NCI-H1930 (cell line): ENCODE measurements at regions not wholly inside any gene's neighbourhood (a gene's known extent, or its start where the extent isn't known, plus 50 kb on each side); places are given as distances from the start of the nearest gene placed in this dataset.
A peak's percentile ranks its signal among the peaks of the same experiment; 100 is the strongest.
"Not testable (repeated sequence)": the region's sequence is repeated elsewhere in the genome, so short reads cannot be mapped to it uniquely, and the experiment has no call there.

Source experiments
- DNase-seq, 2 experiments: peaks; one replicate each; lab custom pipeline; 2025; lab: John Stamatoyannopoulos, UW

DNA sequence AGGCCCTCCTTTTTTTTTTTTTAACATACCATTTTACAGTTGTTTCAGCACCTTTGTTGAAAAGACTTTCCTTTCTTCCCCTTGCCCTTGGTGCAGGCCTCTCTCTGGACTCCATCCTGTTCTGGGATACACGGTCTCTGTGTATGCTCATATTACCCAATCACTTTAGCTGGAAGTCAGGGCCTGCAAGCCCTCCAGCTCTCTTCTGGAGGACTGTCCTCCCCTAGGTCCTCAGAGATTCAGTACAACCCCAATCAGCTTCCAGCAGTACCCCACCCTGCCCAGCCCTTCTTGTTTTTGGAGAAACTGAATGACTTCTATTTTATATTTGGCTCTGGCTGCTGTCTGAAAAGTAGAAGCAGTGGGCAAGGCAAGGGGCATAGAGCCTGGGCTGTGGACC, 270.8 kb downstream of the KLF13 start:
- DNase-seq = no peak

DNA sequence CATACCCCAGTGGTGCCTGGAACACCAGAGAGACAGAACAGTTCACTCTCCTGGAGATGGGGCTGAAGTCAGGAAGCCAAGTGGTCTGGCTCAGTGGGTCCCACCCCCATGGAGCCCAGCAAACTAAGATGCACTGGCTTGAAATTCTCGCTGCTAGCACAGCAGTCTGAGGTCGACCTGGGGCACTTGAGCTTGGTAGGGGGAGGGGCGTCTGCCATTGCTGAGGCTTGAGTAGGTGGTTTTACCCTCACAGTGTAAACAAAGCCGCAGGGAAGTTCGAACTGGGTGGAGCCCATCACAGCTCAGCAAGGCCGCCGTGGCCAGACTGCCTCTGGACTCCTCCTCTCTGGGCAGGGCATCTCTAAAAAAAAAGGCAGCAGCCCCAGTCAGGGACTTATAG, 272.0 kb downstream of the KLF13 start:
- DNase-seq = no peak

DNA sequence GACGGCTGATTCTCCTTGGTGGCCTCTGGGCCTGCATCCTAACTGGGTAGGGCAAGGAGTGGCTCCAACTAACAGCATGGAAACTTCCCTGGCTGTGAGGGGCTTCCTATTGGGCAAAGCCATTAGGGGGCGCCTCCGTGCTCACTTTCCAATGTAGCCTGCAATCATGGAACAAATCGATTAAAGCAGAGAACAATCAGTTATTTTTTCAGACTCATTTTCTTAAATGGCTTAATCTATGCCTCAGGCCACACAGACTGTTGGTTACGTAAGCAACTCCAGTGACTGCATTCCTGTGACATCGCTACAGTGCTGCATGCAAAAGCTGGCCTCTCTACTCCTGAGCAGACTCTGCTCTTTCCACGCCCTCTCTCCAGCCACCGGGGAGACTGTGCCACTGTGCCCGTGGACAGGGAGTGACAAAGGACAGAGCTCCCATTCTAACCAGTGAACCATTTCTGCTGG, 278.9 kb downstream of the KLF13 start:
- DNase-seq = peak in 1 of 2 experiments; percentile 0

DNA sequence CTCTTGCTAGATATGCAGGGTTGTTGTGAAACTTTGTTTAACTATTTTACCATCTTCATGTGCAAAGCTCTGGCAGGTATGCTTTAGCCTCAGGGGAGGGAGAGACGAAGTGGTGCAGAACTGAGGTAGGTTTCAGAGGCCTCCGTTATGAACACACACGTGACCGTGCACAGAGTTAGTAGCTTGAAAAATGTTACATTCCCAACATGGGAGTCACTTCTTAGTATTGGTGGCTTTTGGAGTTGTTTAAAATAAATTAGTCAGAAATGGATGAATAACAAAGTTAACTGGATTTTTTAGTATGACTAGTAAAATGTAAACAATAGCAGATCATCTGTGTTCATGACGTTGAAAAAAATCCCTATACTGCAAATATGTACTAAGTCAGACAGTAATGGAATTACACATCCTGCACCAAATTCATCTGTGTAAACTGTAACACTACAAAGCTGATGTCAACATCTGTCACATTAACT, 279.6 kb downstream of the KLF13 start:
- no peak for DNase-seq

DNA sequence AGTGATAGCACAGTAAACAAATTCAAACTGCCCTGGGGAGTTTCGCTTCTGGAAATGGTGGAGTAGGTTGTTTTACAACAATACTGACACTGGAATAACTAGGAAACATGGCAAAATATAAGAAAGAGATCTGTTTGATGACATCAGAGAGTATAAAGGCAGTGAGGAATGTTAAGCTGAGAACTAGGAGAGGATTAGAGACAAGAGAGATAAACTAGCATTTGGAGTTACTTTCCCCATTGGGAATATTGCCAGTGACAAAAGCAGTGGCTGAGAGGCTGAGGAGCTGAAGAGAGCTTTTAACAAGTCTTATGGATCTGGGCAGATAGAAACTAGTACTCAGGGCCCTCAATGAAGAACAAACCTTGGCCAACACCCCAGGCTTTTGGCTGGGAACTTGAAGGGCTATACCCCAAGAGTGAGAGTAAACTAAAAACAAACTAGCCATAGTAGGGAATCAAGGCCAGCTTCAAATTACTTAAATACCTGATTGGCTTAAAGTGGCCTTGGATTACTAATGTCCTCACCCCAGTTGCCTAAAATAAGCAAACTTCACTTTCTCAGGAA, 280.4 kb downstream of the KLF13 start:
- no peak for DNase-seq

DNA sequence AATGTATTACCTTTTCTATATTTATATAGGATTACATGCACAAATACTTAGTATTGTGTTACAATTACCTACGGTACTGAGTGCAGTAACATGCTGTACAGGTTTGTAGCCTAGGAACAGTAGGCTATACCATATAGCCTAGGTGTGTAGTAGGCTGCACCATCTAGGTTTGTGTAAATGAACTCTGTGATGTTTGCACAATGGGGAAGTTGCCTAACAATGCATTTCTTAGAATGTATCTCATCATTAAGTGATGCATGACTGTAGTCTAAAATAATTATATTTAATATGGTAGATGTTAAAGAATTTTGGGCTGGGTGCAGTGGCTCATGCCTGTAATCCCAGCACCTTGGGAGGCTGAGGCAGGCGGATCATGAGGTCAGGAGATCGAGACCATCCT, 281.0 kb downstream of the KLF13 start:
- DNase-seq = no peak

DNA sequence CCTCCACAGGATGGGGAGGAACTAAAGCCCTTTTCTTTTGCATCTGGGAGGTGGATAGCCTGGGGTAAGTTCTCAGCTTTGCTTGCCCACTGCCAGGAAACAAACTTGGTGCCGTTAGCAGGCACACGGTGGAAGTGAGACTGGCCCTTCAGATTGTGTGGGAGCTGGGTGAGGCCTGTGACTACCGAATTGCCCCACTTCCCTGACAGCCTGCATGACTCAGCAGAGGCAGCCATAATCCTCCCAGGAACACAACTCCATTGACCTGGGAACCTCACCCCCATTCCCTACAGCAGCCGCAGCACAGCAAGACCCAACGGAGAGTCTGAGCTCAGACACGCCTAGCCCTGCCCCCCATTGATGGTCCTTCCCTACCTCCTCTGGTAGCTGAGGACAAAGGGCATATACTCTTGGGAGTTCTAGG, 282.6 kb downstream of the KLF13 start:
- no peak for DNase-seq

DNA sequence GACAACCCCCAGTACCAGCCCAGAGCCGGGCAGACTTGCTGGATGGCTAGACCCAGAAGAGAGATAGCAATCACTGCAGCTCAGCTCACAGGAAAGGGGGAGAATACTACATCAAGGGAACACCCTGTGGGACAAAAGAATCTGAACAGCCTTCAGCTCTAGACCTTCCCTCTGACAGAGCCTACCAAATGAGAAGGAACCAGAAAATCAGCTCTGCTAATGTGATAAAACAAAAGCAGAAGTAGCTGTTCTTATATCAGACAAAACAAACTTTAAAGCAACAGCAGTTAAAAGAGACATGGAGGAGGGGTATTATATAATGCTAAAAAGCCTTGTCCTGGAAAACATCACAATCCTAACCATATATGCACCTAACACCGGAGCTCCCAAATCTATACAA, 283.3 kb downstream of the KLF13 start:
- DNase-seq = no peak

DNA sequence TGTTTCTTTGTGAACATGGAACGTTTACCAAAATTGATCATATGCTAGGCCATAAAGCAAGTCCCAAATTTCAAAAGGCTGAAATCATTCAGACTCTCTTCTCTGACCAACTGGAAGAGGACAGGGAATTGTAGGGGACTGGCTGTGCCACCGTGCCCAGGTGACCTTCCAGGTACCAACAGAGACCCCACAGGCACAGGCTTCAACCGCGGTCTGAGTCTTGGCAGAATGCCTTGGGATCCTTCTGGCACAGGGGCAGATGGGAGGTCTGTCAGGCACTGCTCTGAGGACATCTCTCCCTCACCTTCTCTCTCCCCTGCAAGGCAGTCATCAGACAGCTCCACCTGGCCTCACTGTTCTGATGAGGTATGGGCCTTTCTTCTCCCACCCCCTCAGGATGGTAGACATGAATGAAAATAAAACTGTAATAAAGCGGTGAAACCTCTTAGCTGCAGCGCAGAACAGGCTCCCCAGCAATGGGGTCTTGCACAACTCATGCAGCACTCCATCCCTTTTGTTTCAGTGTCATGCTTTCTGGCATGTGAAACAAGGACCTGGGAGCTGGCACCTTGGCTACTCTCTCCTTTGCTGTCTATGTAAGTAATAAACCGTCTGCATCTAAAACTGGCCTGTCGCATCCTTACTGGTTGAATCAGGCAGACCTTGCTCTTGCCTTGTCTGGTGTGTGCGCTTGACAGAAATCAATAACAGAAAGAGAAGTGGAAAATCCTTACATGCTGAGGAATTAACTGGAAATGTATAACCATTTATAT, 289.2 kb downstream of the KLF13 start:
- DNase-seq = no peak

DNA sequence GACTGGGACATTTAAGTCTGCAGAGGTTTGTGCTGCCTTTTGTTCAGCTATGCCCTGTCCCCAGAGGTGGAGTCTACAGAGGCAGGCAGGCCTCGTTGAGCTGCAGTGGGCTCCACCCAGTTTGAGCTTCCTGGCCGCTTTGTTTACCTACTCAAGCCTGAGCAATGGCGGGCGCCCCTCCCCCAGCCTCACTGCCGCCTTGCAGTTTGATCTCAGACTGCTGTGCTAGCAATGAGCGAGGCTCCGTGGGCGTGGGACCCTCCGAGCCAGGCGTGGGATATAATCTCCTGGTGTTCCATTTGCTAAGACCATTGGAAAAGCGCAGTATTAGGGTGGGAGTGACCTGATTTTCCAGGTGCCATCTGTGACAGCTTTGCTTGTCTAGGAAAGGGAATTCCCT, 296.7 kb downstream of the KLF13 start:
- DNase-seq = not testable (repeated sequence)

DNA sequence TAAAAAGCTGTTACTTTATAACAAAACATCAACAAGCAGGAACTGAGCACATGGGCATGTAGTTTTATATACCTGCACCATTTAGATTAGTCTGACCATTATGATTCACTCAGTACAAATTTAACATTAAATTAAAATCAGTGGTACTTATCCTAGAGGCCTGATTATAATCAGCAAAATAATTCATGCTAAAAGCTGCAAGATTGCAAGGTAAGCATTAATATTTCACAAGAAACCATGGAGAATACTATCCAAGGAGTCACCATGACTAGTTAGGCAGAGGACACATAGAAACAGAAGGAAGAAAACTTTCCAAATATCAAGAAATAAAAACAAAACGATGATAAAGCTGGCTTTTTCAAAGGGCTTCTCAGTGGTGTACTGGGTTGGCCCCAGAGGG, 297.5 kb downstream of the KLF13 start:
- DNase-seq = not testable (repeated sequence)

DNA sequence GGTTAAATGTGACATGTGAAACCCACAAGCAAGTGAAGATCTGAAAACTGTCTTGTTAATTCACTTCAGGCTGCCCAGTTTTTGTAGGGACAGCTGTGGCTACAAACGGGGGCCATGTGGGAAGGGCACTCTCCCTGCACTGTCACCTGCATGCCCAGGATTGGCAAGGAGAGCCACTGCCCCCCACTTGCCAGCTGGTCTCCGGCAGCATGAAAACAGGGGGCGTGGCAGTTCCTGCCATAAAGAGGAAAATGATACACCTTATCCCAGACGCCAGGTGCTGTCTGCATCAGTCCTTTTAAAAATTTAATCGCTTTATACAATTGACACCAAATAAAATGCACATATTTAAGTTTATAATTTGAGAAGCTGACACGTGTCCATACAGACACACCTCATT, 309.1 kb downstream of the KLF13 start:
- not testable (repeated sequence) for DNase-seq

DNA sequence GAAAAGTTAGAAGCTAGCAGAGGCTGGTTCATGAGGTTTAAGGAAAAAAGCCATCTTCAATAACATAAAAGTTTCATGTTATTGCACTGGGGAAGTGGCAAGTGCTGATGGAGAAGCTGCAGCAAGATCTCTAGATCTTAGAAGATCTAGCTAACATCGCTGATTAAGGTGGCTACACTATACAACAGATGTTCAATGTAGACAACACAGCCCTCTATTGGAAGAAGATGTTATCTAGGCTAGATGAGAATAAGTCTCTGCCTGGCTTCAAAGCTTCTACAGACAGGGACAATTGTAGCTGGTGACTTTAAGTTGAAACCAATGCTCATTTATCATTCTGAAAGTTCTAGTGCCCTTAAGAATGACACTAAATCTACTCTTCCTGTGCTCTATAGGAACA, 310.3 kb downstream of the KLF13 start:
- not testable (repeated sequence) for DNase-seq

DNA sequence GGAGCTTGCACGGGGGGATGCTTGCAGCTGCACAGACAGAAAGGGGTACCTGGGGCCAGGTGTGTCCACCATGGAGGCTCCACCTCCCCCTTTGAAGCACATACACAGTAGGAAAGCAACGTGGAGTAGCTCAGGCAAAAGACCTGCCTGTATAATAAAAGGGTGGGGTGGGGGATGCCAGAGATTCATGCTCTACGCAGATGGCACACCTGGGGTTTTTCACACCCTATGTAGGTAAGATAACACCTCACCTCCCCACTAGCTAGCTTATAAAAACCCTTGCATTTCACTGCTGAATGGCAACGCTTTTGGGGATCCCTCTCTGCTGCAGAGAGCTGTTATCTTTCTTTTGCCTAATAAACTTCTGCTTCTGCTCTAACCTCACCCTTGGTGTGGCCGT, 317.3 kb downstream of the KLF13 start:
- DNase-seq = not testable (repeated sequence)

DNA sequence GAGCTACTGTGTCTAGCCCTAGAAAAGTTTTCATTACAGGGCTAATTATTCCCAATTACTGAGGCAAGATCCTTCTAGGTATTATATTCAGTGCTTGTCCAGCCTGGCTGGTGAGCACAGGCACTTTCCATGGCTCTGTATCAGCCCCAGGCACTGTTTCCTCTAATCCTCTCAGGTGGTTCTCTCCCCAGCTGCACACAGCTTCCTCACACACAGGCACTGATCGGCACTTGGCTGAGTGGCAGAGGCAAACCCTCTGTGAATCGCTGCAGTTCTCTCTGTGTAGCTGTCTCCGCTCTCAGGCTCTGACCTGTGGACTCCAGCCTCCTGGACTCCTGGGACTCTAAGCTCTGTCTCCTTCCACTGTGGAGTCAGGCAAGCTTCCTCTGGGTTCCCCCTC, 318.1 kb downstream of the KLF13 start:
- not testable (repeated sequence) for DNase-seq

DNA sequence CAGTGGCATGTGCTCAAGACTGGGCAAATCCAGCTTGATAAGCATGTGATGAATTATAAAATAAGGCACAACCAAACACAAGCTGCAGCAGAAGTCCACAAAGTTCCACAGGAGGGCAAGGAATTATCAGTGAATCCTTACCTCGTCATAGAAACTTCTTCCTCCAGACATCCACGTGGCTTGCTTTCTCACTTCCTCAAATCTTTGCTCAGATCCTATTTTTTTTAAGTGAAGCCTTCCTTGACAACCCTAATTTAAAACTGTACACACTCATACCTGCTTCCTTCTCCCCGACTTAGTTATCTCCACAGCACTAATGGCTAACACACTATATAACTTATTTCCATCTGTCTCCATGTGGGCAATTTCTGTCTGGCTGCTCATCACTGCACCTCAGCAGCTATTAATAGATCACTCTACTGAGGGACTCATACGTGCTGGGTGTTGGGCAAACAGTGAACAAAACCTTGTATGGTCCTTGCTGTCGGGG, 320.7 kb downstream of the KLF13 start:
- not testable (repeated sequence) for DNase-seq

DNA sequence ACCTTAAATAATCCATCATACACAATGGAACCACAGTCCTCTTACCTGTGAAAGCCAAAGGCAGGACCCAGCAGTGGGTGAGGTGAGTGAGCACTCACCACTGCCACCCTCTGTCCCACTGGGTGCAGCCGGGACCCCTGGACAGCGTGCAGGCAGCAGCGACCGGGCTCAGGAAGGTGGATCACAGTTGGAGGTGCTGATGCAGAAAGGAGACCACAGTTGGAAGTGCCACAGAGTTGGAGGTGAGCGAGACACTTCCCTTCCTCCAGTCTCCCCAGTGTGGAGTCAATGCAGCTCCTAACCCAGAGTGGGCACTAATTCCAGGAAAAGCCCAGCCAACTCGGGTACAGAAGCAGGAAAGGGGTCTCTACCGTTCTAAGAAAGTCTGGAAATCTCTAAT, 323.0 kb downstream of the KLF13 start:
- not testable (repeated sequence) for DNase-seq

DNA sequence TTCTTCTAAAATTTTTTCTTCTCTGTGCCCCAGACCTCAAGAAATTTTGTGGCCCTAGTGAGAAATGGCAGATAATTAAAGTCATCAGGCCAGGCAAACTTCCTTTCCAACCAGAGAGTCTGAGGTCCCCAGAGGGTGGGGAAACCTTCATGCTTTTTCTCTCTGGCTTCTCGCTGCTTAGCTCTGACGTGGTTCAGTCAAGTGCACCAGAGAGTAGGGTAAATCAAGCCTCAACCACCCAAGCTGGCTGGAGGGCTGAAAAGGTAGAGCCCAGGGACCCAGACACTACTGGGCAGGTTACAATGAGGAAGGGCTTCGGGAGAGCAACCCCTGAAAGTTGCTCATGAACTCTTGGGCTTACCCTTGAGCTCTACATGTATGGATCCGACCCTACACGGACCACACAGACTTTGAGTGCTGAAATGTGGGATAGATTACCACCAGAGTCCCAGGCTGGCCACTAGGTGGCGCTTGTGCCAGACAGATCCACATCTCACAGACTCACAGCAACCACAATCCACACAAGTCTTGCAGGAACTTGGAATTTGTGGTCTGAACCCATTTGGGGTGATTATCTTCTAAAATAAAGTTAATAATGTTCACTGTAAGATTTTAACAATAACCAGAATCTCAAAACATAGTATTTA, 323.5 kb downstream of the KLF13 start:
- not testable (repeated sequence) for DNase-seq

DNA sequence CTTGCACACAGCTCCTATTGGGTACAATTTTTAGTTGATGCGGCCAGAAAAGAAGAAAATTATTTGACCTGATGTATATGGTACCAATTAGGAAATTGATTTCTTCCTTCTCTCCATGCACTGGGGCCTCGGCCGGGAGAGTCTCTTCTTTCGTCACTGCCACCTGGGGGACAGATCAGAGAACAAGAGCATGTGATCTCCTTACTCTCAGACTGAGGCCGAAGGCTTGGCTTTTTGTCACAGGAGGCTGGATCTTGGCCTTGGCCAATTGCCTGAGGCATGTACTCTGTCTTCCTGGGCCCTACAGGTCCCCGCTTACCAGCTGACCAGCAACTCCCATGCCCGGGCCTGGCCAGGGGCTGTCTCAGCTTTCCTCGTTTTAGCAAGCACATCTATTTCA, 330.3 kb downstream of the KLF13 start:
- DNase-seq = not testable (repeated sequence)

DNA sequence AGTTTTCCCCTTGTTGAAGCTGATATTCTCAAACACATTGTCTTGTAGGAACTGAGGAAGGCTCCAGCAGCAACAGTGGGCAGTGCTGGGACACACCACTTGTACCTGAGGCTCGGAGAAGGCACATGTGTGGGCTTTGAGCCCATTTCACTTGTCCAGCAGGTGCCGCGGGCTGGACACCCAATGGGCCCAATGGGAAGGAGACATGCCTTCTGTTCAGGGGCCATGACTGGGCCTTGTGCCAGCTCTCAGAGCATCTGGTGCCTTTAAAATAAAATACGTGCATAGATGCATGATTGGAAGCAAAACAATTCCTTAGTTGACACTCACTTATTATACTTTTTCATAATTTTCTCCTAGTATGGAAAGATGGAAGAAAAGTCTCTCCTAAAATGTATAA, 334.2 kb downstream of the KLF13 start:
- no peak for DNase-seq

DNA sequence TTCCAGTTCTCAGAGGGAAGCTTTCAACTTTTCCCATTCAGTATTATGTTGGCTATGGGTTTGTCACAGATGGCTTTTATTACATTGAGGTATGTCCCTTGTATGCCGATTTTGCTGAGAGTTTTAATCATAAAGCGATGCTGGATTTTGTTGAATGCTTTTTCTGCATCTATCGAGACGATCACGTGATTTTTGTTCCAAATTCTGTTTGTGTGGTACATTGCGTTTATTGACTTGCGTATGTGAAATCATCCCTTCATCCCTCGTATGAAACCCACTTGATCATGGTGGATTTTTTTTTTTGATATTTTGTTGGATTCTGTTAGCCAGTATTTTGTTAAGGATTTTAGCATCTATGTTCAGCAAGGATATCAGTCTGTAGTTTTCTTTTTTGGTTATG, 339.1 kb downstream of the KLF13 start:
- DNase-seq = not testable (repeated sequence)

DNA sequence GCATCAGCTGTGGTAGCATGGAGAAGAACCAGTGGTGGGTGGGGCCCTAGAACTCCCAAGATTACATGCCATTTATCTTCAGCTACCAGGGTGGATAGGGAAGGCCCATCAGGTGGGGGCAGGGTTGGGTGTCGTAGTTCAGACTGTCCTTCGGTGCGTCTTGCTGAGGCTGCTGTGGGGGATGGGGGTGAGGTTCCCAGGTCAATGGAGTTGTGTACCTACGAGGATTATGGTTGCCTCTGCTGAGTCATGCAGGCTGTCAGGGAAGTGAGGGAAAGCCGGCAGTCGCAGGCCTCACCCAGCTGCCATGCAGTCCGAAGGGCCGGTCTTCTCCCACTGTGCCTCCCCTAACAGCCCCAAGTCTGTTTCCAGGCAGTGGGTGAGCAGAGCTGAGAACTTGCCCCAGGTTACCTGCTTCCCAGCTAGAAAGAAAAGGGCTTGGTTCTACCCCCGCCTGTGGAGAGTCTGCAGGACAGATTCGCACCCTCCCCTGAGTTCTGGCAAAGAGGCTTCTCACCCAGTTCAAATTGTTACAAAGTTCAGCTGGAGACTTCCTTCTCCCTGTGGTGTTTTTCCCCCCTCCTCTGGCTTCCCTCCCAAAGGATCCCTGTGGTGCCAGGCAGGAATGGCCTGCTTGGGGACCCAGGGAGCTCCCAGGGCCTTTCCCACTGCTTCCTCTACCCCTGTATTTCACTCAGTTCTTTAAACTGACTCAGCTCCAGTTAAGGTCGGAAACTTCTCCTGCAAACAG, 342.7 kb downstream of the KLF13 start:
- not testable (repeated sequence) for DNase-seq
